ENCODE measurements at regions not wholly inside any gene's neighbourhood (a gene's known extent, or its start where the extent isn't known, plus 50 kb on each side); places are given as distances from the start of the nearest gene placed in this dataset.

GRCh38 chr10:133002685-133003084 is 60.3 kb upstream of the CFAP46 start:
- Histone ChIP-seq H3K9me3 (ENCODE audit: control insufficient read depth in 1 of 2, insufficient read depth in 1 of 2, low read length in 2 of 2) (peaks cover 0 to 16% of the 10 kb centered on the region in 2 experiments), H3K4me3 (ENCODE audit: low read length) (no peak overlapping the region), H3K36me3 (ENCODE audit: insufficient read depth, low read length) (no peaks in the 10 kb centered on the region), H3K27me3 (ENCODE audit: control insufficient read depth in 1 of 2, insufficient read depth in 2 of 2, low read length in 2 of 2) (no peaks in the 10 kb centered on the region), H3K4me1 (ENCODE audit: insufficient read depth, low read length) (no peaks in the 10 kb centered on the region), H3K27ac (ENCODE audit: low read depth in 1 of 2, low read length in 2 of 2) (no peak overlapping the region)
- Mint-ChIP-seq H3K4me1 (ENCODE audit: low read depth) (no peaks in the 10 kb centered on the region), H3K36me3 (ENCODE audit: low read depth) (no peaks in the 10 kb centered on the region), H3K4me3 (no peak overlapping the region), H3K9me3 (no peaks in the 10 kb centered on the region), H3K27ac (no peak overlapping the region), H3K27me3 (peaks cover 4% of the 10 kb centered on the region)
- no peak for ATAC-seq (ENCODE audit: poor library complexity)
- no peak for DNase-seq
- ChIA-PET CTCF (no interaction called here), POLR2A (no interaction called here)
- TF ChIP-seq CTCF (IDR thresholded peaks at IDR 0.05) = no peak
- intact Hi-C loops (cut with DNase I, micrococcal nuclease) = no loop called here

- Histone ChIP-seq H3K4me1 (ENCODE audit: insufficient read depth, low read length) (no peaks in the 10 kb centered on the region), H3K27ac (ENCODE audit: low read depth in 1 of 2, low read length in 2 of 2) (no peak overlapping the region), H3K4me3 (ENCODE audit: low read length) (no peak overlapping the region), H3K27me3 (ENCODE audit: control insufficient read depth in 1 of 2, insufficient read depth in 2 of 2, low read length in 2 of 2) (no peaks in the 10 kb centered on the region), H3K9me3 (ENCODE audit: control insufficient read depth in 1 of 2, insufficient read depth in 1 of 2, low read length in 2 of 2) (peaks cover 0 to 7% of the 10 kb centered on the region in 2 experiments), H3K36me3 (ENCODE audit: insufficient read depth, low read length) (no peaks in the 10 kb centered on the region)
- TF ChIP-seq CTCF (IDR thresholded peaks at IDR 0.05) = no peak
- intact Hi-C loops (cut with DNase I, micrococcal nuclease) = no loop called here
- no peak overlapping the region for H3K4me3 Mint-ChIP-seq
- no peak for ATAC-seq (ENCODE audit: poor library complexity)
- CTCF ChIA-PET = no interaction called here
- no peak overlapping the region for H3K27ac Mint-ChIP-seq
- H3K4me1 Mint-ChIP-seq (ENCODE audit: low read depth) = no peaks in the 10 kb centered on the region
- POLR2A ChIA-PET = no interaction called here
- no peaks in the 10 kb centered on the region for H3K9me3 Mint-ChIP-seq
- H3K36me3 Mint-ChIP-seq (ENCODE audit: low read depth) = no peaks in the 10 kb centered on the region
- peaks cover 4% of the 10 kb centered on the region for H3K27me3 Mint-ChIP-seq
- DNase-seq = no peak
These were observed 58.7 kb upstream of the CFAP46 start for GRCh38 chr10:133001114-133001513.

GRCh38 chr10:133000648-133001047 is 58.3 kb upstream of the CFAP46 start:
- no peaks in the 10 kb centered on the region for H3K9me3 Mint-ChIP-seq
- H3K4me3 Mint-ChIP-seq = no peak overlapping the region
- H3K4me1 ChIP-seq (ENCODE audit: insufficient read depth, low read length) = no peaks in the 10 kb centered on the region
- H3K36me3 ChIP-seq (ENCODE audit: insufficient read depth, low read length) = no peaks in the 10 kb centered on the region
- intact Hi-C loops (cut with DNase I, micrococcal nuclease) = no loop called here
- DNase-seq = no peak
- no peak overlapping the region for H3K27ac Mint-ChIP-seq
- no peak for ATAC-seq (ENCODE audit: poor library complexity)
- no peaks in the 10 kb centered on the region for H3K36me3 Mint-ChIP-seq (ENCODE audit: low read depth)
- no peaks in the 10 kb centered on the region for H3K4me1 Mint-ChIP-seq (ENCODE audit: low read depth)
- no peak overlapping the region for H3K4me3 ChIP-seq (ENCODE audit: low read length)
- TF ChIP-seq CTCF (IDR thresholded peaks at IDR 0.05) = no peak
- H3K9me3 ChIP-seq (ENCODE audit: control insufficient read depth in 1 of 2, insufficient read depth in 1 of 2, low read length in 2 of 2) = peaks cover 0 to 7% of the 10 kb centered on the region in 2 experiments
- no peak overlapping the region for H3K27ac ChIP-seq (ENCODE audit: low read depth in 1 of 2, low read length in 2 of 2)
- H3K27me3 Mint-ChIP-seq = peaks cover 4% of the 10 kb centered on the region
- ChIA-PET CTCF (no interaction called here), POLR2A (no interaction called here)
- H3K27me3 ChIP-seq (ENCODE audit: control insufficient read depth in 1 of 2, insufficient read depth in 2 of 2, low read length in 2 of 2) = no peaks in the 10 kb centered on the region

Measured in CD4-positive, alpha-beta T cell (primary cell).